HG03520 (cell line): ENCODE measurements at regions not wholly inside any gene's neighbourhood (a gene's known extent, or its start where the extent isn't known, plus 50 kb on each side); places are given as distances from the start of the nearest gene placed in this dataset.
A peak's percentile ranks its signal among the peaks of the same experiment; 100 is the strongest.
"Not testable (repeated sequence)": the region's sequence is repeated elsewhere in the genome, so short reads cannot be mapped to it uniquely, and the experiment has no call there.

Source experiments
- ATAC-seq: cut with Tn5 transposase; IDR thresholded peaks from one replicate; pipeline ENCODE4 v1.9.1; 2021; ENCODE audit warnings: mild to moderate bottlenecking, moderate library complexity; ENCODE audit not compliant: unreplicated experiment

DNA sequence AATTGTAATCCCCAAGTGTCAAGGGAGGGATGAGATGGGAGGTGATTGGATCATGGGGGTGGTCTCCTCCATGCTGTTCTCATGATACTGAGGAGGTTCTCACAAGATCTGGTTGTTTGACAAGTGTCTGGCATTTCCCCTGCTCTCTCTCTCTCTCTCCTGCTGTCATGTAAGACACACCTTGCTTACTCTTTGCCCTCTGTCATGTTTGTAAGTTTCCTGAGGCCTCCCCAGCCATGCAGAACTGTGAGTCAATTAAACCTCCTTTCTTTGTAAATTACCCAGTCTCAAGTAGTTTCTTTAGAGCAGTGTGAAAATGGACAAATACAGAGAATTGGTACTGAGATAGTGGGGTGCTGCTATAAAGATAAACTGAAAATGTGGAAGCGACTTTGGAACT is 207.9 kb downstream of the HINT1 start:
- no peak for ATAC-seq

DNA sequence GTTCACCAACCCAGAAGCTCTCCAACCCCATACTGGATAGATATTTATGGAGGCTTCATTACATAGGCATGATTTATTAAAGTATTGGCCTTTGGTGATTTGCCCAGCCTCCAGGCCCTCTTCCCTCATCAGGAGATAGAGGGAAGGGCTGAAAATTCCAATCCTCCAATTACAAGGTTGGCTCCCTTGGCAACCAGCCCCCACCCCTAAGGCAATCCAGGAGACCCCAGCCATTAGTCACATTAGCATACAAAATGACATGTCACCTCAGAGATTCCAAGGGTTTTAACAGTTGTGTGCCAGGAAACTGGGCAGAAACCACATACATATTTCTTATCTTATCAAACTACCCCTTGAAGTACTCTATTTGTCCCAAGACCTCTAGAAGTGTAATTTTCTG is 210.0 kb downstream of the HINT1 start:
- ATAC-seq, result no peak

DNA sequence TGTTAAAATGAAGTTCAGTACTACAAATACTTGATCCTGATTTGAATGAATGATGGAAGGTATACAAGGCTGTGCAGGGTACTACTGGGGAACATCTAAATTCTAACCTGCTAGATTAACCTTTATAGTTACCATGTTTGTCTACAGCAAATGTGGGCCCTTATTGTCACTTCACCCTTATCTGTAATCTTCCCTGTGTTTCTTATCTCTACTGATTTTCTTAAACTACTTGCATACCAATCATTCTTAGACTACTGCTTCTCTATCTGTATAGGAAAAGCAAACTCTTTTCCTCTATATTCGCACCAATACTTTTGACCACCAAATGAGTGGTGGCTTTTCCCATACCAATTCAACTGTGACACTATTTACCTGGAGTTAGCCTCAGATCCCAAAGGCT is 210.7 kb downstream of the HINT1 start:
- no peak for ATAC-seq

DNA sequence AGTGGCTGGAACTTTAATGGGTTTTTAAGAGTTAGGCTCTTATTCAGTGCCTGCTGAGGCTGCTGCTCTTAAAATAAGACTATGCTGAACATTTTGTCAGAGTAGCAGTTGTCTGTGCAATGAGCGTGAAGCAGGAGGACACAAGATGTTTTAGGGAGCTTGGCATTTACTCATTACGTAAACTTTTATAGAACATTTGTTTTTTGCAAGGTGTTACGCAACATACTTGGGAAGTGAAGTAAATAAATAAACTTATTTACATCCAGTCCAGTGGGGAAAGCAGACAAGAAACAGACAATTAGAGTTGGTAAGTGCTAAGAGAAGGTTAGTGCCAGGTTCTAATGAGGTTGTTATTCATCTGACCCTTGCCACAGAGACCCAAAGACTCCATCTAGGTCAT is 226.0 kb downstream of the HINT1 start:
- ATAC-seq, result no peak

DNA sequence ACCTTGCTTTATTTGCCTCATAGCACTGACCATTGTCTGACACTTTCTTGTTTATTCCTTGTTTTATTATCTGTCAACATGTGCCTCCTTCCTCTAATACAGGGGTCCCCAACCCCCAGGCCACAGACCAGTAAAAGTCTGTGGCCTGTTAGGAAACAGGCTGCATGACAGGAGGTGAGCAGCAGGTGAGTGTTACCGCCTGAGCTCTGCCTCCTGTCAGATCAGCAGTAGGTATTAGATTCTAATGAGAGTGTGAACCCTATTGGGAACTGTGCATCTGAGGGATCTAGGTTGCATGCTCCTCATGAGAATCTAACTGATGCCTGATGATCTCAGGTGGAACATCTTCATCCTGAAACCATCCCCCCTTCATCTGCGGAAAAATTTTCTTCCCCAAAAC is 228.0 kb downstream of the HINT1 start:
- ATAC-seq, result no peak

DNA sequence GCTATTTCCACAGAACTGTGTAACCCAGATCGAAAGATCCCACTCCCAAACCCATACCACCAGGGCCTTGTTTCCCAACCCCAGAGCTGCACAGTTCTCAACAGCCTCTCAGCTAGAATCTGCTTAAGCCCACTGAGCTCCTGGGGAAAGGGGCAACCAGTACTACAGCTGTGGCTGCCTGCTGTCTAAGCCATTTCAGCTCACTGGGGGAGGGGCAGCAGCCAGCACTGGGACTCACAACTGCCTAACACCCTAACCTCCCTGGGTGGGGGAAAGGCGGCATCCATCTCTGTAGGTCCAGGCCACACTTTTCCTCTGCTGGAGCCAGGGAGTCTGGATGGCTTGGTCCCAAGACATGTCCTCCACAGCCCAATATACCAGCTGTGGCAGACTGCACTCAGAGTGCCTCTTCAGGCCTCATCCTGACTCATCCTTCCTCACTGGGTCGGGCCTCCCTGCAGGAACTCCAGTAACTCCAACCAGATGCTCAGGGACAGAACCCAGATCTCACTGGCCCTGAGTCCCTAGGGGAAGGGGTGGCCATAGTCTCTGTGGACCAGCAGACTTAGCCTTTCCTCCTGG is 241.4 kb downstream of the HINT1 start:
- no peak for ATAC-seq

DNA sequence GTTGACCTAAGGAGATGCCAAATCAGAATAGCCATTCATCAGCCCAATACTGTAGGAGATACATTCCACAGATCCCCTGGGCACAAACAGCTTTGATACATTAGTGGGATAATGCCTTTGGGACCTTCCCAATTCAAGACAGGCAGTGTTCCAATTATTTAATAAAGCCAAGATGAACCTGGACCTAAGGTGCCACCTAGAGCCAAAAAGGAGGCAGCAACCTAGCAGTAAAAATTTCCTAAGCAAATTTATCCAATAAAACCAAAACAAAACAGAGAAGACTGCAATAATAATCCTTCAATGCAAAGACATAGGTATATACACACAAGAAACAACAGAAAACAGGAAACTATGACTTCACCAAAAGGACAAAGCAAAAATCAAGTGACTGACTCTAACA is 253.0 kb downstream of the HINT1 start:
- no peak for ATAC-seq

DNA sequence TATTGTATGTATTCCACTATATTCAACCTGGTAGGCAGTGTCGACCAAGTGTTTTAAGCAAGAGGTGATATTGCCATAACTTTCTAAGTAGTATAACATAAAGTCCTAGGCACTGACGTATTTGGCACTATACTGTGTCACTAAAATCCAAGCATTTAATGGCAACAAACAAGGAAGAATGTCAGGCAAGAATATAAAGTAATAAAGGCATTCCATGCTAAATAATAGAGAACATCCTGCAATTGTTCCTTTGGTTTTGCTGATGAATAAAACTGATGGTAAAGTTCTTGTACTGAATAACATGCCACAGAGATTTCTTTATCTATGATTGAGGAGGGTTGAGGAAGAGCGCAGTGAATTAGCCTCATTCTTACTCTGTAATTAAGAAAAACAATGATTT is 256.9 kb downstream of the HINT1 start:
- no peak for ATAC-seq

DNA sequence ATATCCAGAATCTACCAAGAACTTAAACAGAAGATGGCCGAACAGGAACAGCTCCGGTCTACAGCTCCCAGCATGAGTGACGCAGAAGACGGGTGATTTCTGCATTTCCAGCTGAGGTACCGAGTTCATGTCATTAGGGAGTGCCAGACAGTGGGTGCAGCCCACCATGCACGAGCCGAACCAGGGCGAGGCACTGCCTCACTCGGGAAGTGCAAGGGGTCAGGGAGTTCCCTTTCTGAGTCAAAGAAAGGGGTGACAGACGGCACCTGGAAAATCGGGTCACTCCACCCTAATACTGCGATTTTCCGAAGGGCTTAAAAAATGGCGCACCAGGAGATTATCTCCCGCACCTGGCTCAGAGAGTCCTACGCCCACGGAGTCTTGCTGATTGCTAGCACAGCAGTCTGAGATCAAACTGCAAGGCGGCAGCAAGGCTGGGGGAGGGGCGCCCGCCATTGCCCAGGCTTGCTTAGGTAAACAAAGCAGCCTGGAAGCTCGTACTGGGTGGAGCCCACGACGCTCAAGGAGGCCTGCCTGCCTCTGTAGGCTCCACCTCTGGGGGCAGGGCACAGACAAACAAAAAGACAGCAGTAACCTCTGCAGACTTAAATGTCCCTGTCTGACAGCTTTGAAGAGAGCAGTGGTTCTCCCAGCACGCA is 267.4 kb downstream of the HINT1 start:
- not testable (repeated sequence) for ATAC-seq

DNA sequence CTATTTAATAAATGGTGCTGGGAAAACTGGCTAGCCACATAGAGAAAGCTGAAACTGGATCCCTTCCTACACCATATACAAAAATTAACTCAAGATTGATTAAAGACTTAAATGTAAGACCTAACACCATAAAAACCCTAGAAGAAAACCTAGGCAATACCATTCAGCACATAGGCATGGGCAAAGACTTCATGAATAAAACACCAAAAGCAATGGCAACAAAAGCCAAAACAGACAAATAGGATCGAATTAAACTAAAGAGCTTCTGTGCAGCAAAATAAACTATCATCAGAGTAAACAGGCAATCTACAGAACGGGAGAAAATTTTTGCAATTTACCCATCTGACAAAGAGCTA is 267.9 kb downstream of the HINT1 start:
- ATAC-seq, result not testable (repeated sequence)

DNA sequence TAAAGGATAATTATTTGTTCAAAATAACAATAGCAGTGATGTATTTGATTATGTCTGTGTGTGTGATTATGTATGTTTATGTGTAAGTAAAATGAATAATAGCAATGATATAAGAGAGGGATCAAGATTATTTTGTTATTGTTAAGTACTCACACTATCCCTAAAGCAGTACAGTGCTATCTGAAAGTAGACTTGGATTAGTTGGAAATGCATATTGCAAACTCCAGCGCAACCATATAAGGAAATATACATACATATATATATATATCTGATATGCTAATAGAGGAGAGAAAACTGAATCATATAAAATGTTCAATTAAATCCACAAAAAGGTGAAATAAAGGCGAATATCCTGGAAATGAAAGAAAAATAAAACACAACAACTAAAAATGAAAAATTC is 268.4 kb downstream of the HINT1 start:
- no peak for ATAC-seq

DNA sequence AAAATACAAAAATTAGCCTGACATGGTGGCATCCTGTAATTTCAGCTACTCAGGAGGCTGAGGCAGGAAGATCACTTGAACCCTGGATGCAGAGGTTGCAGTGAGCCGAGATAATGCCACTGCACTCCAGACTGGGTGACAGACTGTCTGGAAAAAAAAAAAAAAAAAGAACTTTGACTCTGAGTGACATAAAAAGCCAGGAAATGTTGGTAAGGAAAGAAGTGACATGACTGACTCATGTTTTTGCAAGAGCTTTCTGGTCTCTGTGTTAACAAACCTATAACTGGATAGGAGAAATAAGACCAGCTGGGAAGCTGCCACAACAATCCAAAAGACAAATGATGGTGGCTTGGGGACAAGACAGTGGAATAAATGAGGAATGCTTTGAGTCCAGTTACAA is 272.1 kb downstream of the HINT1 start:
- ATAC-seq, result no peak

DNA sequence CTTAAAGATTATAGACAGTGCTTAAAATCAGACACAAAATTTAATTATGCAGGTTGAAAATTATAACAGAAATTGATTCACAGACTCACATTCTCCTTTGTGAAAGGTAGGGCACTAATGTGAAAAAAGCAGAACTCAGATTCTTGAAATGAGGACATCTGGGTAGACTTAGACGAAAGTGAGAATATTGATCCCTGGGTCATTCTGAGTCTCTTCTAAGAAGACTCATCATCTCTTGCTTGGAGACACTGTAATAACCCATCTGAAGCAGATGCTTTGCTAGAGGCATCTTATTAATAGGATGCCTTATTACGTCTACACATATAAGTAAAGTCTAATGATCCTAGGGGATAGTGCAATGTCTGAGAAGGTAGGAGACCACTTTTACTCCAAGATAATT is 274.4 kb downstream of the HINT1 start:
- ATAC-seq, result peak; percentile 40

DNA sequence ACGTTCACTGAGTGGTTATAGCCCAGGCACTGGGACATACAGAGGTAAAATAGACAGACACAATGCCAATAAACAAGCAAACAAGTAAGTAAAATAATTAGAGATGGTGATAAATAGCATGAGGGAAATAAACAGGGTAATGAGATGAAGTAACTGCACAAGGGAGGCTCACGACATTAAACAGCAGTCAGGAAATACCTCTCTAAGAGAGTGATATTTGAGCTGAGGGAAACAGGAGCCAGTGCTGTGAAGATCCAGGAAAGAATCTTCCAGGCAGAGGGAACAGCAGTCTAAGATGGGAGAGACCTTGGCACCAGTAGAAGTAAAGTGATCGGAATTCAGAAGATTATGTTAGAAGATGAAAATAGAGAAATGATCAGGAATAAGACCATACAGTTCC is 279.4 kb downstream of the HINT1 start:
- no peak for ATAC-seq

DNA sequence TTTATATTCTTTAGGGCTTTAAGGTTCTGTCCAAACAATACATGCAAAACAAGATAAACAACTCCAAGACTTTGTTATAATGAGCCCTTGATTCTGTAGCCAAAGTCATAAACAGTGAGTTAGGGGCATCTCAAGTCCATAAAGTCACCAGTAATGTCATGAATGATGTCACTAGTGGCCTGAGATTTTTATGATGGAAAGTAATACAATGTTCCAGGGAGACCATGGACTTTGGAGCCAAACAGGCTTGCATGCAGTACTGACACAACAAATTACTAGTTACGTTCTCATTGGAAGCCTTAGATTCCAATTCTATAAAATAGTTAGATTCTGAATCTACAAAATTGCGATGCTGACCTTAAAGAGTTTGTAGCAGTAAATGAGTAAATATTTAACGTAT is 280.0 kb downstream of the HINT1 start:
- no peak for ATAC-seq

DNA sequence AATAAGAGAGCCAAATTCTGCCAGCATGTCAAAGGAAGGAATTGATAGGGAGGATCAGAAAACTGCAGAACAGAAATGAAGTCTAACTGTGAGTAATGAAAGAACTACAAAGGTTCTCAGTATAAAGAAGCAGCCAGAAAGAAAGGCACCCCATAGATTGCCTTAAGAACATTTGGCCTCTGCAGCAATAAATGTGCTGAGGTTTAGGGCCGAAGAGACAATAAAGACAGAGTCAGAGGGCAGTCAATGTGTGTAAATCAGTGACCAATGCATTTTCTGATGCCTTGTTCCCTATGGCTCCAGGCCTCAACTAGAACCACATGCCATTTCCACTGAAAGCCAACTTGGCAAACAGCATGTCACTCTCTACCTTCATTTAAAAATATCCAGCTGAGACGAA is 281.0 kb downstream of the HINT1 start:
- no peak for ATAC-seq

DNA sequence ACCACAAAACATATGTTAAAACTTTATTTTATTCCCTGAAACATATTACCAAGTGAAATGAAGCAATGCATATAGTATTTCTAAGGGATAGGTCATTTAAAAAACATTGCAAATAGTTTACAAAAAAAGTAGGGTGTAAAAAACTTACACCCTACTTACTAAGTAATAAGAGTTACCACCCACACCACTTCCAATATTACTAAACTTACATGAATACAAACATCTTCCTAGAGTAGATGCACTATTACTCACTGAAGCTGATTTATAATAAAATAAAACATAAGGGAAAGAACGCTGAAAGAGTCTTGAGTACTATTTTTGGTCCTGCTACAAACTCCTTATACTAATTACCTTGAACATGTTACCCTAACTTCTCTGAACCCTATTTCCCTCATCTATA is 289.4 kb downstream of the HINT1 start:
- no peak for ATAC-seq

DNA sequence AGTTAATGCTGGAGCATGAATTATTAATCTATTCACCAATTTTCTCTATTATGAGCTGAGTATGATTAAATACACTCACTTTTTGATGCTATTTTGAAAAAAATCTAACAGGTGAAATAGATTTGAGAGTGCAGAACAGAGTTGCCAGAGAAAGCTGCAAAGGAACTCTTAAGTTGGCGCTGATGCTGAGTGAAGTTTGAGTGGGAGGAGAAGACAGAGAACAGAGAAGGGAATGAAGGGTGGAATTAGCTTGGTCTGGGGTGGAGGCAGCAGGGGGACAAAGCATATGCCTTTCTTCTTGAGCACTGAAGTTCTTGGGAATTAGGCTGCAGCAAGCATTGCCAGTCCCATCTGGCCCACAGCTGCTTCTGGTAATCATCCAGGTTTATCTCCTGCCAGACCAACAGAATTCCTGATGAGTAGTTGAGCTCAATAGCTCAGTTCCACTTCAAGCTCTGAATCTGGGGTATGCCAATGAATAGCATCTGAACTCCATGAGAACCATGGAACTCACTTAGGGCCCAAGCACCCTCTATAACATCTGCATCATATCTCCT is 290.1 kb downstream of the HINT1 start:
- no peak for ATAC-seq

DNA sequence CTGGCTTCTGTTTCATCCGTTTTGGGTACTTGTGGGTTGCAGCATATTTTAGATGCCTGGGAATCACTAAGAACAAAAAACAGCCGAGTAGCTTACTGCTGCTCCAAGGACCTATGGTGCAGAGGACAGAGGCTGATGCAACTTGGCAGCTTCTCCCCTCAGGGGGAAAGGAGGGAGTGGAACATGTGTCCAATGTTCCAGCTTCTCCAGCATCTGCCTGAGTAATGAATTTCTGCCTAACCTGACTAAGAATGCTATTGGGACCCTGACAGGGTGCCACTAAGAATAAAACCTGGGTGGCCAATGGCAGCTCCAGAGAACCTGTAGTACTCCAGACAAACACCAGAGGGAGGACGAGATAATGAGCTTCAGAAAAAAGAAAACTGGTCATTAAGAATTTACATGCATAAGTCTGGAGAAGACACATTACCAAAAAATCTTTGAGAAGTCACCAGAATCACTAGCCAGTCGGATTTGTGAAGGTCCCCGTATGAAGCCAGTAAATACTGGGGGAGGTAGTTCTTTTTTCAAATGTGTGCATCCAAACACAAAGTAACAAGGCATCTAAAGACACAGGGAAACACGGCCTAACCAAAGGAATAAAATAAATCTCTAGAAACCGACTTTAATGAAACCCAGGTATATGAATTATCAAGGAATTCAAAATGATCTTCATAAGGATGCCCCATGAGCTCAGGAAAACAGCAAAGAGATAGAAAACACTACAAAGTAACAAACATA is 293.5 kb downstream of the HINT1 start:
- ATAC-seq, result peak; percentile 82

DNA sequence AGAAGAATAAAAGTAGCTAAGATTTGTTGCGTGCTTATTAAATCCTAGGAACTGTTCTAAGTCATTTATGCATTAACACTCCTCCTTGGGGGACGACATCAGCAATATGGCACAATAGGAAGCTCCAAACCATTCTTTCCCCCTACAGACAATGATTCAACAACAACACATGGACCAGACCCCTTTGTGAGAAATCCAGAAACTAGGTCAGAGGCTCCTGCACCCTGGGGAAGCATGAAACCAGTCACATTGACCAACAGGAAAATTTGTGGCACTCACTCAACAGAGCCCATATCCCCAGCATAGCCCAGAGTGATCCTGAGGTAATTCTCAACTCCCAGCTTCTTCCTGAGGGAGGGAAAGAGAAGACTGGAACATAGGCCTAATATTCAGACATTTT is 294.4 kb downstream of the HINT1 start:
- no peak for ATAC-seq

DNA sequence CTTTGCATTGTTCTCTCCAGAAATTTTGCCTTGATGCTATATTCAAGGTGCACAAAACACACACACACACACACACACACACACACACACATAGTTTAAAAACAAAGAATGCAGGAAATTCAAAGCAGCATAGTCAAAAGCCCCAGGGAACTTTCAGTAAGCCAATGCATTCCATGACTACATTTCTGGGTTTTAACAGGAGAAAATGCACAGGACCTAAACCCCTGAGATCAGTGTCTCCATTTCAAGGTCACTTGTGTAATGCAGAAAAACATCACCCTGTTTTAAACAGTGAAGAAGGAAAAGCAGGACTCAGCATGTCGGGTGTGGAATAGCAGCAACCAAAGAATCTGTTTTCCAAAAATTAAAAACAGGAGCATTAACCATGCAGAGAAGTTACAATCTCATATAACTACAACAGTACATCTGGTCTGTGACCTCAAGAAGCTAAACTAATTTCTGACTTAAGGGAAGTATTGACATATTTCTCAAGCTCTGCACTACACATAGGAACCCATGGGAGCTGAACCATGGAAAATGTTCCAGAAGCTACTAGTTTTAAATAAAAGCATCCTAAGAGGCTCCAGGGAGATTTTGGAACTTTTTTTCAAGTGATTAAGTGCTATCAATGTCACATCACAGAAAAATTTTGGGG is 296.7 kb downstream of the HINT1 start:
- no peak for ATAC-seq
